Fibroblast of lung (primary cell): ENCODE measurements at regions not wholly inside any gene's neighbourhood (a gene's known extent, or its start where the extent isn't known, plus 50 kb on each side); places are given as distances from the start of the nearest gene placed in this dataset.

Experiments used
- CTCF ChIP-seq, 2 donors: IDR thresholded peaks in 1 of 2; conservative IDR thresholded peaks in 1 of 2; 1 replicate in 1 of 2; 2 replicates in 1 of 2; pipeline ENCODE4 v1.5.1; 2011 to 2012; ENCODE audit warnings: low read length in 2 of 2, control low read depth in 1 of 2, inconsistent platforms in 1 of 2, low read depth in 1 of 2, mild to moderate bottlenecking in 1 of 2
- EZH2 ChIP-seq: IDR thresholded peaks from 2 replicates; pipeline ENCODE4 v1.5.1; 2012; ENCODE audit warnings: low read length, control low read depth, mild to moderate bottlenecking; ENCODE audit errors: missing control alignments

GRCh38 chr2:122710049-122710448 is 954.6 kb downstream of the TSN start:
- no peak for TF ChIP-seq CTCF (conservative IDR thresholded peaks at IDR 0.05 in 1 of 2, IDR thresholded peaks at IDR 0.05 in 1 of 2; ENCODE audit: low read depth in 1 of 2, low read length in 2 of 2)
- TF ChIP-seq EZH2, result no peak
